Spleen (tissue), 11 donors: ENCODE measurements at regions not wholly inside any gene's neighbourhood (a gene's known extent, or its start where the extent isn't known, plus 50 kb on each side); places are given as distances from the start of the nearest gene placed in this dataset.

Experiments
- DNase-seq: peaks from one replicate; pipeline ENCODE4 v3.0.0-alpha.2; 2020
- H3K27ac ChIP-seq, 8 donors: fragments of 200-600 bp; sonication (generic) in 7 of 8; 1 replicate in 4 of 8; 2 replicates in 4 of 8; pipeline versions ENCODE4 v1.5.0 to v1.8.0; 2016 to 2021; ENCODE audit warnings: inconsistent platforms in 4 of 8, mild to moderate bottlenecking in 4 of 8, moderate library complexity in 1 of 8
- H3K27me3 ChIP-seq, 7 donors: fragments of 200-600 bp; sonication (generic) in 6 of 7; replicated peaks in 1 of 7; 1 replicate in 4 of 7; 2 replicates in 3 of 7; pipeline versions ENCODE4 v1.5.0 to v1.8.0; 2016 to 2021; ENCODE audit warnings: inconsistent platforms in 3 of 7, mild to moderate bottlenecking in 1 of 7
- H3K36me3 ChIP-seq, 6 donors: fragments of 200-600 bp; sonication (generic) in 5 of 6; 1 replicate in 4 of 6; 2 replicates in 2 of 6; pipeline versions ENCODE4 v1.5.0 to v1.8.0; 2016 to 2021; ENCODE audit warnings: inconsistent platforms in 2 of 6
- H3K4me1 ChIP-seq, 6 donors: fragments of 200-600 bp; sonication (generic) in 5 of 6; 1 replicate in 3 of 6; 2 replicates in 3 of 6; pipeline versions ENCODE4 v1.5.0 to v1.8.0; 2016 to 2021; ENCODE audit warnings: inconsistent platforms in 3 of 6
- H3K4me3 ChIP-seq, 8 donors: fragments of 200-600 bp; sonication (generic) in 7 of 8; 1 replicate in 4 of 8; 2 replicates in 4 of 8; pipeline versions ENCODE4 v1.5.0 to v1.8.0; 2016 to 2021; ENCODE audit warnings: inconsistent platforms in 4 of 8, mild to moderate bottlenecking in 4 of 8, moderate library complexity in 2 of 8
- H3K9me3 ChIP-seq, 8 donors: fragments of 200-600 bp; sonication (generic) in 7 of 8; 1 replicate in 4 of 8; 2 replicates in 4 of 8; pipeline versions ENCODE4 v1.5.0 to v1.8.0; 2016 to 2021; ENCODE audit warnings: inconsistent platforms in 4 of 8
- POLR2A ChIP-seq, 3 donors: fragments of 450-650 bp; IDR thresholded peaks; one replicate each; pipeline ENCODE4 v1.5.1; 2017; ENCODE audit warnings: antibody characterized with exemption in 3 of 3, mild to moderate bottlenecking in 1 of 3
- POLR2AphosphoS5 ChIP-seq, 3 donors: sonication (generic); formaldehyde crosslinking; IDR thresholded peaks; one replicate each; pipeline ENCODE4 v1.5.1; 2017; ENCODE audit warnings: antibody characterized with exemption in 3 of 3
- WGBS, 5 donors: extraction: QIAGEN DNeasy Blood & Tissue Kit in 3 of 5; methylation state at CpG; one replicate each; pipeline versions ENCODE4 v1.1.5 to v1.1.7; 2013 to 2018; 5-methylcytosine and 5-hydroxymethylcytosine counted together
- intact Hi-C: fragments of 100-400 bp; cut with DNase I; formaldehyde crosslinking; loops from one replicate; pipeline ENCODE4 v1.15.0; 2023; ENCODE audit warnings: low total_unique reads
- TF ChIP-seq, protein P1 (sequence below), 11 experiments: fragments of 200-600 bp in 7 of 11; fragments of 450-650 bp in 4 of 11; sonication (generic) in 4 of 11; IDR thresholded peaks in 8 of 11; conservative IDR thresholded peaks in 3 of 11; 1 replicate in 7 of 11; 2 replicates in 4 of 11; pipeline versions ENCODE4 v1.4.0 to v1.8.0; 2016 to 2021; ENCODE audit warnings: antibody characterized with exemption in 11 of 11, inconsistent platforms in 4 of 11, mild to moderate bottlenecking in 1 of 11
- donor health status: healthy with polysubstance abuse.
- donor health status: DM: no; HTN: no; CAD: no; lungs with moderate emphysema.
- donor health status: DM: no; HTN: no; CAD: no.
- donor health status: Bipolar disorder and iron deficiency.
- donor health status: healthy.
- donor health status: DM: no; HTN: no; CAD: no.
- donor health status: DM: yes; HTN: yes; CAD: no.

- no peak for DNase-seq
- Histone ChIP-seq H3K9me3 (peaks cover 0 to 10% (median 0%) of the 10 kb centered on the region in 8 donors), H3K36me3 (no peaks in the 10 kb centered on the region), H3K4me1 (no peaks in the 10 kb centered on the region), H3K4me3 (no peak overlapping the region), H3K27ac (no peak overlapping the region), H3K27me3 (no peaks in the 10 kb centered on the region)
- intact Hi-C loops: no loop called here
- TF ChIP-seq, protein P1, sequence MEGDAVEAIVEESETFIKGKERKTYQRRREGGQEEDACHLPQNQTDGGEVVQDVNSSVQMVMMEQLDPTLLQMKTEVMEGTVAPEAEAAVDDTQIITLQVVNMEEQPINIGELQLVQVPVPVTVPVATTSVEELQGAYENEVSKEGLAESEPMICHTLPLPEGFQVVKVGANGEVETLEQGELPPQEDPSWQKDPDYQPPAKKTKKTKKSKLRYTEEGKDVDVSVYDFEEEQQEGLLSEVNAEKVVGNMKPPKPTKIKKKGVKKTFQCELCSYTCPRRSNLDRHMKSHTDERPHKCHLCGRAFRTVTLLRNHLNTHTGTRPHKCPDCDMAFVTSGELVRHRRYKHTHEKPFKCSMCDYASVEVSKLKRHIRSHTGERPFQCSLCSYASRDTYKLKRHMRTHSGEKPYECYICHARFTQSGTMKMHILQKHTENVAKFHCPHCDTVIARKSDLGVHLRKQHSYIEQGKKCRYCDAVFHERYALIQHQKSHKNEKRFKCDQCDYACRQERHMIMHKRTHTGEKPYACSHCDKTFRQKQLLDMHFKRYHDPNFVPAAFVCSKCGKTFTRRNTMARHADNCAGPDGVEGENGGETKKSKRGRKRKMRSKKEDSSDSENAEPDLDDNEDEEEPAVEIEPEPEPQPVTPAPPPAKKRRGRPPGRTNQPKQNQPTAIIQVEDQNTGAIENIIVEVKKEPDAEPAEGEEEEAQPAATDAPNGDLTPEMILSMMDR (IDR thresholded peaks at IDR 0.05 in 8 of 11, conservative IDR thresholded peaks at IDR 0.05 in 3 of 11): no peak
- no peak for TF ChIP-seq POLR2AphosphoS5 (IDR thresholded peaks at IDR 0.05)
These were observed 103.8 kb upstream of the PDE1A start for GRCh38 chr2:182530636-182531035.

- intact Hi-C loops: no loop called here
- H3K36me3 ChIP-seq: no peaks in the 10 kb centered on the region
- TF ChIP-seq POLR2AphosphoS5 (IDR thresholded peaks at IDR 0.05) (no peak), POLR2A (IDR thresholded peaks at IDR 0.05) (no peak)
- TF ChIP-seq, protein P1 (IDR thresholded peaks at IDR 0.05 in 8 of 11, conservative IDR thresholded peaks at IDR 0.05 in 3 of 11): no peak
- 33 to 58% (median 38%) methylated on average over 1 of the region's 1 CpG for WGBS, 5 donors
- DNase-seq: no peak
- no peaks in the 10 kb centered on the region for H3K9me3 ChIP-seq
- H3K4me3 ChIP-seq: no peak overlapping the region
- H3K4me1 ChIP-seq: peaks cover 0 to 22% (median 2%) of the 10 kb centered on the region in 6 donors
- no peak overlapping the region for H3K27ac ChIP-seq
- H3K27me3 ChIP-seq: no peaks in the 10 kb centered on the region
These were observed 113.4 kb upstream of the PDE1A start for GRCh38 chr2:182540252-182540651.

DNA sequence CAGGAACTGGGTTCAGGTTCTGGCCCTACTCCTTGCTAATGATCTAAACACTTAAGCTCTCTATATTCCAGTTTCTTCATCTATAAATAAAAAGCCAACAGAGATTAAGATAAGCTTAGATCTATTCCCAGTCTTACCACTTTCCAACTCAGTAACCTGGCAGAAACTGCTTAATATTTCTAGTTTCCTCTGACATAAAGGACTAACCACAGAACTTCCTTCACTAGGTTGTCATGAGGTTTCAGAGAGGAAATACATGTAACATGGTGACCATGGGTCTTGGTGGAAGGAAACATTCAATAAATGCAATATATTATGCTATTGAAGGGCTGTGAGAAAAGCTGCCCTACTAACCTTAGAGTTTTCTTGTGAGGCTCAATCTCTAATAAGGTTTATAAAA is 114.4 kb upstream of the PDE1A start:
- intact Hi-C loops: no loop called here
- H3K27me3 ChIP-seq: no peaks in the 10 kb centered on the region

GRCh38 chr2:182542501-182543258 is 115.8 kb upstream of the PDE1A start:
- Histone ChIP-seq H3K4me3 (no peak overlapping the region), H3K27me3 (no peaks in the 10 kb centered on the region), H3K27ac (no peak overlapping the region), H3K4me1 (peaks cover 0 to 22% (median 2%) of the 10 kb centered on the region in 6 donors), H3K9me3 (no peaks in the 10 kb centered on the region), H3K36me3 (no peaks in the 10 kb centered on the region)
- TF ChIP-seq POLR2A (IDR thresholded peaks at IDR 0.05) (no peak), POLR2AphosphoS5 (IDR thresholded peaks at IDR 0.05) (no peak)
- TF ChIP-seq, protein P1 (IDR thresholded peaks at IDR 0.05 in 8 of 11, conservative IDR thresholded peaks at IDR 0.05 in 3 of 11): no peak
- no peak for DNase-seq
- intact Hi-C loops: no loop called here
- 69 to 92% (median 82%) methylated on average over 6 of the region's 6 CpGs for WGBS, 5 donors

More for the DNA sequence above, 114.4 kb upstream of the PDE1A start:
- Histone ChIP-seq H3K36me3 (no peaks in the 10 kb centered on the region), H3K27ac (no peak overlapping the region), H3K4me1 (peaks cover 0 to 22% (median 2%) of the 10 kb centered on the region in 6 donors), H3K4me3 (no peak overlapping the region), H3K9me3 (no peaks in the 10 kb centered on the region)
- TF ChIP-seq POLR2AphosphoS5 (IDR thresholded peaks at IDR 0.05) (no peak), POLR2A (IDR thresholded peaks at IDR 0.05) (no peak)
- TF ChIP-seq, protein P1 (IDR thresholded peaks at IDR 0.05 in 8 of 11, conservative IDR thresholded peaks at IDR 0.05 in 3 of 11): no peak
- DNase-seq: no peak
